ENCODE measurements at regions not wholly inside any gene's neighbourhood (a gene's known extent, or its start where the extent isn't known, plus 50 kb on each side); places are given as distances from the start of the nearest gene placed in this dataset.

DNA sequence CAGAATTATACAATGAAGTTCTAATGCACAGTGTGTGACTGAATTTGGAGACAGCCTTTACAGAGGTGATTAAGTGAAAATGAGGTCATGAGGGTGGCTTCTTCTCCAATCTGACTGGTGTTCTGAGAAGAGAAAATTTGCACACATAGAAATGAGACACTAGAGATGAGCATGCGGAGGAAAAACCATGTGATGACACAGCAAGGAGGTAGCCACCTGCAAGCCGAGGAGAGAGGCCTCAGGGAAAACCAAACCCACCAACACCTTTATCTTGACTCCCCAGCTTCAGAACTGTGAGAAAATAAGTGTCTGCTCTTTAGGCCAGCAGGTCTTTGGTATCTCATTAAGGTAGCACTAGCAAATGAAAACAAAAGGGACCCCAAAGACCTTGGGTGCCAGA, 93.2 kb downstream of the GGTLC2 start:
- Mint-ChIP-seq H3K27ac (ENCODE audit: unreplicated experiment) (no peak overlapping the region), H3K27me3 (ENCODE audit: low read depth) (peaks cover 68% of the 10 kb centered on the region), H3K36me3 (ENCODE audit: low read depth) (no peaks in the 10 kb centered on the region), H3K4me1 (ENCODE audit: low read depth) (no peaks in the 10 kb centered on the region), H3K4me3 (ENCODE audit: unreplicated experiment) (no peak overlapping the region), H3K9me3 (ENCODE audit: low read depth) (no peaks in the 10 kb centered on the region)
- DNase-seq (ENCODE audit: low spot score) = no peak
- TF ChIP-seq, protein P1, sequence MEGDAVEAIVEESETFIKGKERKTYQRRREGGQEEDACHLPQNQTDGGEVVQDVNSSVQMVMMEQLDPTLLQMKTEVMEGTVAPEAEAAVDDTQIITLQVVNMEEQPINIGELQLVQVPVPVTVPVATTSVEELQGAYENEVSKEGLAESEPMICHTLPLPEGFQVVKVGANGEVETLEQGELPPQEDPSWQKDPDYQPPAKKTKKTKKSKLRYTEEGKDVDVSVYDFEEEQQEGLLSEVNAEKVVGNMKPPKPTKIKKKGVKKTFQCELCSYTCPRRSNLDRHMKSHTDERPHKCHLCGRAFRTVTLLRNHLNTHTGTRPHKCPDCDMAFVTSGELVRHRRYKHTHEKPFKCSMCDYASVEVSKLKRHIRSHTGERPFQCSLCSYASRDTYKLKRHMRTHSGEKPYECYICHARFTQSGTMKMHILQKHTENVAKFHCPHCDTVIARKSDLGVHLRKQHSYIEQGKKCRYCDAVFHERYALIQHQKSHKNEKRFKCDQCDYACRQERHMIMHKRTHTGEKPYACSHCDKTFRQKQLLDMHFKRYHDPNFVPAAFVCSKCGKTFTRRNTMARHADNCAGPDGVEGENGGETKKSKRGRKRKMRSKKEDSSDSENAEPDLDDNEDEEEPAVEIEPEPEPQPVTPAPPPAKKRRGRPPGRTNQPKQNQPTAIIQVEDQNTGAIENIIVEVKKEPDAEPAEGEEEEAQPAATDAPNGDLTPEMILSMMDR (IDR thresholded peaks at IDR 0.05) = no peak

DNA sequence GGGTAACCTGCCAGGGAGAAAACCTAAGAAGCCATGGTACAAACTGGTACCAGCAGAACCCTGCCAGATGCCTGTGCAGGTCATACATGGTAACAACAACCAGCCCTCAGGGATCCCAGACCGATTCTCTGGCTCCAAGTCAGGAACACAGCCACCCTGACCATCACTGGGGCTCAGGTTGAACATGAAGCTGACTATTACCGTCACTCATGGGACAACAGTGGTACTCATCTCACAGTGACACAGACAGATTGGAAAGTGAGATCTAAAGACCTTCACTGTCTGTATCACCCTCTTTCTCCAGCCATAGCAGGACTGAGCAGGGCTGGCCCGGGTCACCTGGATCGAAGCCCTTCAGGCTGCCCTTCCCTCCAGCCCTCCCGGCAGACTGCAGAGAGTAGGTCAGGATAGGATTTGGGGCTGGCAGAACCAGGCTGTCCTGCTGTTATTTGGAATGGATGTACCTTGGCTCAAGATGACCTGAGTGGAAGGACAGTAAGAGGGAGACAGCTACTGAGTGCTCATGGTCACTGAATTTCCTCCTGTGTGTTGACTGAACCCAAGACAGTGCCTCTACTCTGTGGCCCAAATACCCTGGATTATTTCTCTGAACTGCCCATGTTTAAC, 94.7 kb downstream of the GGTLC2 start:
- Mint-ChIP-seq H3K4me1 (ENCODE audit: low read depth) (no peaks in the 10 kb centered on the region), H3K27ac (ENCODE audit: unreplicated experiment) (no peak overlapping the region), H3K27me3 (ENCODE audit: low read depth) (peaks cover 75% of the 10 kb centered on the region), H3K9me3 (ENCODE audit: low read depth) (no peaks in the 10 kb centered on the region), H3K4me3 (ENCODE audit: unreplicated experiment) (no peak overlapping the region), H3K36me3 (ENCODE audit: low read depth) (no peaks in the 10 kb centered on the region)
- no peak for DNase-seq (ENCODE audit: low spot score)
- TF ChIP-seq, protein P1 (IDR thresholded peaks at IDR 0.05) = no peak

DNA sequence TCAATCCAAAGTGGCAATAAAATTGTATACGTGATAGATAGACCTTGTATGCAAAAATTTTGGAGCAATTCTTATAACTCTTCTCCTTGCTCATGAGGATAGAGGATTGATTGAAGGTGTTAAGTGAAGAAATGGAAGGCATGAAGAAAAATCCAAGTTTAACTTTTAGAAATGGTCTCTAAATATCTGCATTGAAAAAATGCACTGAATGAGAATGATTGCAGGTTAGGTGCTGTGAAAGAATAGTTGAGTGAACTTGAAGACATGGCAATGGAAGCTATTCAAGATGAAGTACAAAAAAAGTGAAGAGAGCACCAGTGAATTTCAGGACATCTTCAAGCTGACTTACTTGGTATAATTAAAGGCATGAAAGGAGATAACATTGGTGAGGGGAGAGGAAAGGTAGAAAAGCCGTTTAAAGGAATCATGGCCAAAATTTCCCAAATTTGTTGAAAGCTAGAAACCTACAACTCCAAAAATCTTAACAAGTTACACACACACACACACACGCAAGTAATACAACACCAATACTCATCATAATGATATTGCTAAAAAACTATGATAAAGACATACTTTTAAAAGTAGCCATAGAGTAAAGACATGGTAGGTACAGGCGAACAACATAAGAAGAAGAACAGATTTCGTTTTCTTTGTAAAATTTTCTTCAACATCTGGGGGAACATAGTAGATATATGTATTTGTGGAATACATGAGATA, 96.3 kb downstream of the GGTLC2 start:
- TF ChIP-seq, protein P1 (IDR thresholded peaks at IDR 0.05) = no peak
- Mint-ChIP-seq H3K9me3 (ENCODE audit: low read depth) (no peaks in the 10 kb centered on the region), H3K4me3 (ENCODE audit: unreplicated experiment) (no peak overlapping the region), H3K36me3 (ENCODE audit: low read depth) (no peaks in the 10 kb centered on the region), H3K27me3 (ENCODE audit: low read depth) (peaks cover 74% of the 10 kb centered on the region), H3K27ac (ENCODE audit: unreplicated experiment) (no peak overlapping the region), H3K4me1 (ENCODE audit: low read depth) (no peaks in the 10 kb centered on the region)
- no peak for DNase-seq (ENCODE audit: low spot score)

DNA sequence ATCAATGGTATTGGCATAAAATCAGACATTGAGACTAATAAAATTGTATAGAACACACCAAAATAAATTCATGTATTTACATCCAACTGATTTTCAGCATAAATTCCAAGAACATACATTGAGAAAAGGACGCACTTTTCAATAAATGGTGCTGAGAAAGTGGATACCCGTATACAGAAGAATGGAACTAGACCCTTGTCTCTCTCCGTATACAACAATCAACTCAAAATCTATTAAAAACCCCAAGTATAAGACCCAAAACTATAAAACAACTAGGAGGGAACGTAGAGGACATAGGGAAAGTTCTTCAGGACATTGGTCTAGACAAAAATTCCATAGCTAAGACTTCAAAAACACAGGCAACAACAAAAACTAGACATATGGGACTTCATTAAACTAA, 97.4 kb downstream of the GGTLC2 start:
- DNase-seq (ENCODE audit: low spot score) = no peak
- TF ChIP-seq, protein P1 (IDR thresholded peaks at IDR 0.05) = no peak
- Mint-ChIP-seq H3K9me3 (ENCODE audit: low read depth) (no peaks in the 10 kb centered on the region), H3K36me3 (ENCODE audit: low read depth) (no peaks in the 10 kb centered on the region), H3K4me1 (ENCODE audit: low read depth) (no peaks in the 10 kb centered on the region), H3K4me3 (ENCODE audit: unreplicated experiment) (no peak overlapping the region), H3K27me3 (ENCODE audit: low read depth) (peaks cover 70% of the 10 kb centered on the region), H3K27ac (ENCODE audit: unreplicated experiment) (no peak overlapping the region)

DNA sequence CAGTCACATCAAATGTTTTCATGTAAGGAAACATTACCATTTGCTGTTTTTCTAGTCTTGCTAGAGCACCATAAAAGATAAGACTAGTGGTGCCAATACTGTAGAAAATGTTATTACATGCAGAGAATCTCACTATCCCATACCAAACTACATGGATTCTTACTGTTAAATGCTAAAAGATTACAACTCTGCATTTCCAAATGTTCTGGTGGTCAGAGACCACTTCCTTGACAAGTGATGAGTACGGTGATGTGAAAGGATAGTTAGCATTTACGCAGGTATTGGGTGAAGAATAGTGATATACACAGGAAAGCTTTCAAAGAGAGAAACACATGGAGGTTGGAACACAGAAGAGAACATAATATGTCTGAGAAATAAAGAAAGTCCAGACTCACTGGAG, 98.2 kb downstream of the GGTLC2 start:
- no peaks in the 10 kb centered on the region for H3K36me3 Mint-ChIP-seq (ENCODE audit: low read depth)

More for the DNA sequence above, 98.2 kb downstream of the GGTLC2 start:
- no peak overlapping the region for H3K4me3 Mint-ChIP-seq (ENCODE audit: unreplicated experiment)
- no peaks in the 10 kb centered on the region for H3K4me1 Mint-ChIP-seq (ENCODE audit: low read depth)
- no peaks in the 10 kb centered on the region for H3K9me3 Mint-ChIP-seq (ENCODE audit: low read depth)
- no peak for DNase-seq (ENCODE audit: low spot score)
- TF ChIP-seq, protein P1 (IDR thresholded peaks at IDR 0.05) = no peak
- H3K27ac Mint-ChIP-seq (ENCODE audit: unreplicated experiment) = no peak overlapping the region
- peaks cover 64% of the 10 kb centered on the region for H3K27me3 Mint-ChIP-seq (ENCODE audit: low read depth)
